Retinal pigment epithelial cell (primary cell): ENCODE measurements at regions not wholly inside any gene's neighbourhood (a gene's known extent, or its start where the extent isn't known, plus 50 kb on each side); places are given as distances from the start of the nearest gene placed in this dataset.

Source experiments
- DNase-seq: peaks from one replicate; pipeline ENCODE4 v3.0.0-alpha.2; 2010; ENCODE audit warnings: low read depth
- H3K4me3 ChIP-seq: 2 replicates; pipeline ENCODE4 v1.5.1; 2011; ENCODE audit warnings: mild to moderate bottlenecking, low read length, control low read depth, moderate library complexity
- CTCF ChIP-seq: conservative IDR thresholded peaks from 2 replicates; pipeline ENCODE4 v1.5.1; 2011; ENCODE audit warnings: low read depth, low read length, control low read depth, inconsistent platforms

GRCh38 chr15:93913871-93914270 is 317.5 kb upstream of the MCTP2 start:
- H3K4me3 ChIP-seq, result no peak overlapping the region
- DNase-seq, result no peak
- TF ChIP-seq CTCF, result no peak

GRCh38 chr15:93913310-93913709 is 318.1 kb upstream of the MCTP2 start:
- no peak for TF ChIP-seq CTCF
- H3K4me3 ChIP-seq, result no peak overlapping the region
- no peak for DNase-seq

GRCh38 chr15:93900476-93901400 is 330.6 kb upstream of the MCTP2 start:
- H3K4me3 ChIP-seq, result no peak overlapping the region
- DNase-seq, result no peak
- TF ChIP-seq CTCF, result no peak

GRCh38 chr15:93899817-93900216 is 331.5 kb upstream of the MCTP2 start:
- TF ChIP-seq CTCF, result no peak
- DNase-seq, result no peak
- H3K4me3 ChIP-seq, result no peak overlapping the region

GRCh38 chr15:93897377-93897776 is 334.0 kb upstream of the MCTP2 start:
- no peak for TF ChIP-seq CTCF
- no peak for DNase-seq
- H3K4me3 ChIP-seq, result no peak overlapping the region

GRCh38 chr15:93895976-93896770 is 335.2 kb upstream of the MCTP2 start:
- TF ChIP-seq CTCF, result no peak
- H3K4me3 ChIP-seq, result no peak overlapping the region

More at GRCh38 chr15:93895976-93896770, 335.2 kb upstream of the MCTP2 start:
- DNase-seq, result no peak
